ENCODE measurements at regions not wholly inside any gene's neighbourhood (a gene's known extent, or its start where the extent isn't known, plus 50 kb on each side); places are given as distances from the start of the nearest gene placed in this dataset.

DNA sequence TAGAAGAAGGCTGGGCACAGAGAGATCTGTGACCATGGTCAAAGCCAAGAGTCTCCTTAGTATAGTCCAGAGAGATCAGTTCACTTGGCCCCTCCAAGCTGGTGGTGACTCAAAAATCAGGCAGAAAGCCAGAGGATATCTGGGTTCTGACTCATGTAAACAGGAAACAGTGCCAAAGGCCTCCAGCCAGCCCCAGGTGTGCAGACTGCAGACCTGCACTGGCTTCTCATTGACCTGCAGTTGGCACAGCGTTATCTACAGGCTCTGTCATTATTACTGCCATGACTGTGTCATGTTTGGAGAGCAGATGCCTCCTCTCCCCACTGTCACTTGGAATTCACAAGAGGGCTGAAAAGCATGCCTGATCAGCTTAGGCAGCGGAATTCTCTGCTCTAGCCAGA, 295.7 kb upstream of the PRKD1 start:
- TF ChIP-seq, protein P1, sequence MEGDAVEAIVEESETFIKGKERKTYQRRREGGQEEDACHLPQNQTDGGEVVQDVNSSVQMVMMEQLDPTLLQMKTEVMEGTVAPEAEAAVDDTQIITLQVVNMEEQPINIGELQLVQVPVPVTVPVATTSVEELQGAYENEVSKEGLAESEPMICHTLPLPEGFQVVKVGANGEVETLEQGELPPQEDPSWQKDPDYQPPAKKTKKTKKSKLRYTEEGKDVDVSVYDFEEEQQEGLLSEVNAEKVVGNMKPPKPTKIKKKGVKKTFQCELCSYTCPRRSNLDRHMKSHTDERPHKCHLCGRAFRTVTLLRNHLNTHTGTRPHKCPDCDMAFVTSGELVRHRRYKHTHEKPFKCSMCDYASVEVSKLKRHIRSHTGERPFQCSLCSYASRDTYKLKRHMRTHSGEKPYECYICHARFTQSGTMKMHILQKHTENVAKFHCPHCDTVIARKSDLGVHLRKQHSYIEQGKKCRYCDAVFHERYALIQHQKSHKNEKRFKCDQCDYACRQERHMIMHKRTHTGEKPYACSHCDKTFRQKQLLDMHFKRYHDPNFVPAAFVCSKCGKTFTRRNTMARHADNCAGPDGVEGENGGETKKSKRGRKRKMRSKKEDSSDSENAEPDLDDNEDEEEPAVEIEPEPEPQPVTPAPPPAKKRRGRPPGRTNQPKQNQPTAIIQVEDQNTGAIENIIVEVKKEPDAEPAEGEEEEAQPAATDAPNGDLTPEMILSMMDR (IDR thresholded peaks at IDR 0.05): no peak
- no peak for TF ChIP-seq POLR2A (IDR thresholded peaks at IDR 0.05)

Data from lower leg skin (tissue), 3 donors.